Daoy (cell line): ENCODE measurements at regions not wholly inside any gene's neighbourhood (a gene's known extent, or its start where the extent isn't known, plus 50 kb on each side); places are given as distances from the start of the nearest gene placed in this dataset.
A peak's percentile ranks its signal among the peaks of the same experiment; 100 is the strongest.

Experiments
- DNase-seq: peaks from one replicate; pipeline ENCODE4 v3.0.0-alpha.2; 2015; ENCODE audit warnings: low read depth

DNA sequence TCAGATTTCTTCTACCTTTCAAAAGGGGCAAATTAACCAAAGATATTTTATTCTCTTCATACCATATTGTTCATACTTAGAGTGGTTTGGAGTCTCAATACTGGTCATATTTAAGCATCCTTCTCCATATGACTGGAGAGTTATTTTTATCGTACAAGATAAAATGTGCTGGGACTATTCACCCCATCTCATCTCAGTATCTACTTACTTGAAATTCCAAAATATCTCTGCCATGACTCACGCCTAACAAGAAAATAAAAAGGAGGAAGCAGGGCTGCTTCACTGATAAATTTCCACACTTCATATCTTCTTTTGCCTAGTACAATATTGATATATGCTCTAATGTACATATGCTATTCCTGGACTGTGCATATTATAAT, 277.9 kb upstream of the CDH9 start:
- DNase-seq, result no peak

GRCh38 chr5:27315363-27316270, 277.2 kb upstream of the CDH9 start:
- peak; percentile 5 for DNase-seq

DNA sequence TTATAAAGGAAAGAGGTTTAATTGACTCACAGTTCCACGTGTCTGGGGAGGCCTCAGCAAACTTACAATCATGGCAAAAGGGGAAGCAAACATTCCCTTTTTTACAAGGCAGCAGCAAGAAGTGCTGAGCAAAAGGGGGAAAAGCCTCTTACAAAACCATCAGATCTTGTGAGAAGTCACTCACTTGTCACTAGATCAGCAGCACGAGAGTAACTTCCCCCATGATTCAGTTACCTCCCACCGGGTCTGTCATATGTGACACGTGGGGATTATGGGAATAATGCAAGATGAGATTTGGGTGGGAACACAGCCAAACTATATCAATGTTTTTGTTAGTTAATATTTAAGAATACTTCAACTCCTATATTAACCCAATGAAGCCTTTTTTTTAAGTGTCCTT, 275.2 kb upstream of the CDH9 start:
- no peak for DNase-seq

GRCh38 chr5:27312291-27312893, 274.0 kb upstream of the CDH9 start:
- DNase-seq, result no peak

DNA sequence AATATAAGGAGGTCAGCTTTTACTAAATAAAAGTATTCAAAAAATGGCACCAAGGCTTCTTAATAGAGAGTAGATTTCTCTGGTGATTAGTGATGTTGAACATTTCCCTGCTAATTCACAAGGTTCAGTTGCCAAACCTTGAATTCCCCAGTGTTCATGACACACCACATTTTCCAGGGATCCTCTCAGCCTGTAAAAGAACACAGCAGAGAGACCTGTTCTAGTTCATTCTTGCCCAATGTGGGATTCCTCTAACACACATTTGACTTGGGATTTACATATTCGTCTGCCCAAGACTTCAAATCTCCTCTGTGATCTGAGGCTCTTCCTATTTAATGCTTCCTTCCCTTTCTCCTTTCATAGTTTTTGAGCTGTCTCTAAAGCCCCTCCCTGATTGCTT, 273.2 kb upstream of the CDH9 start:
- DNase-seq, result no peak

GRCh38 chr5:27308153-27308552, 269.8 kb upstream of the CDH9 start:
- no peak for DNase-seq

DNA sequence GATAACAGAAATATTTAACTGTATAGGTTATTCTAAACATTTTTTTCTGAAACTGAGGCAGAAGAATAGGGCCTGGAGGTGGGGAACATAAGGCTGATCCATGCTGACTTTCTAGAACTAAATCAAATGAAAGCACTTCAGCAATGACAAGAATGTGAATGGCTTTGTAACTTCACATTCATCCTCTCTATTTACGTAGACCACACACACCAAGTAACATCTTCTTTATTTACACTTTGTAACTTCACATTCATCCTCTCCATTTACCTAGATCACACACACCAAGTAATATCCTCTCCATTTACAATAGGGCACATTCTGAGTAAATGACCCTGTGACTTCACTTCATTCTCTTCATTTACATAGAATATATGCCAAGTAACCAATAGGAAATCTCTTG, 251.8 kb upstream of the CDH9 start:
- DNase-seq, result no peak

- DNase-seq, result no peak
These were observed 237.7 kb upstream of the CDH9 start for GRCh38 chr5:27276119-27276518.

DNA sequence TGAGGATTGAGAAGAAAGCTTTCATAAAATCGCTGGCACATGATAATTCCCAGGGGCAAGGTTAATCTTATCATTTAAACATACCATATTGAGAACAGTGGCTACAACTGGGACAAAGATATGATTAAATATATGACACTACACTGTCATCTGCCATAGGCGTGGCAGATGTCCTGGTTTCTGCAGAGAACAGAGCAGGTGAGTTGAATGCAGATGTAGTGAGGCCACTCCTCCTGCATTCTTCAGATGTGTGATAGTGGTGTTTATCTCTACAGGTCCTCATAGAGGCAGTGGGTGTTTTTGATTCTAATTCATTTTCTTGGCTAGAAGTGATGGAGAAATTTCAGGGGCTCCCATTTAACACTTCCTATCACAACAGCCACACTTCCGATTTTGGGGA, 237.0 kb upstream of the CDH9 start:
- no peak for DNase-seq

GRCh38 chr5:27269766-27270165, 231.4 kb upstream of the CDH9 start:
- DNase-seq, result no peak

GRCh38 chr5:27267209-27267824, 228.9 kb upstream of the CDH9 start:
- DNase-seq, result no peak

DNA sequence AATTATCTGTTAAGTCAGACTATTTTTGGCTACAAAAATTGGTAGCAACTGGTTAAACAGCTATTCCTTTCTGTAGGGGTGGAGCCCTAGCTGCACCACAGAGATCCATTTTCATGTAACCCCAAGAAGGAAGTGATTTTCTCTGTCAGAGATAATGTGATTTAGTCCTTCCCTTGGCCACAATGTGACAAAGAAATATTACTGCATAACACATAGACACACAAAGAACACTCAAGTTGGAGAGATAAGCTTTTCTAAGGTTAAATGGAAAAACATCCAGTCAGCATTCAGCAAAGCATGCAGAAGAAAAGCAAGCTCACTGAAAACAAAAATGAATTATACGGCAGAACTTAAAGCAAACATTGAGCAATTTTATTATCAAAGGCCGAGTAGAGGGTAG, 227.8 kb upstream of the CDH9 start:
- no peak for DNase-seq

DNA sequence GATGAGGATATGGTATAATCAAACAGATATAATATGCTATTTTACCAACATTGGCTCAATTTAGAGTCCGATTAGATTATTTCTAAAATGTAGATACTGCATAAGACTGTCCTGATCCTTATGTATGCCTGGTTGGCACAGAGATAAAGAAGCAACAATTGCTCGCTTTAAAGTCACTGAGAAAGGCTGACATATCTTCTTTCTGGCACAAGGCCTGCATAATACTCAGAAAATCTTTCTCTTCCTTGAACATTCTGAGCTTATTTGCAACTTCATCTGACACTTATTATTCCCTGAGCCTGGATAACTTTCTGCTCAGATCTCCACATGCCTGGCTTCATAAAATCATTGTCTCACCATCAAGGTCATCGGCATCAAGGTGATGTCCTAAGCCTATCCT, 219.3 kb upstream of the CDH9 start:
- no peak for DNase-seq

DNA sequence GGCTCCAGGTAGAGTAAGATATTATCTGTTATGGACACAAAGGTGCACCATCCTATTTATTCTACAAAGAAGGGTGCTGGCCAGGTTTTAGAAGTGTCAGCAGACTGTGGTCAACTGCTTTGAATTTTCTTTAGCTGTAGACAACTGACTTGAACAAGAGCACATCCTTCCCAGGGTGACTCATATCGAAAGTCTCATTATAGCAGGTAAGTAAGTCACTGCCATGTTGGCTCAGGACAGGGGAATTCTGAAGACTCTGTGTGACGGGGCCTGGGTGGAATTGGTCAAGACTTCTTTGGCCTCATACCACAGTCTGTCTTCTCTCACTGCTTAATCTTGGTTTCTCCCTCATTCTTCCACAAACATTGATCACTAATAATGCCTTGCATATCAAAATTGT, 214.5 kb upstream of the CDH9 start:
- DNase-seq, result no peak

DNA sequence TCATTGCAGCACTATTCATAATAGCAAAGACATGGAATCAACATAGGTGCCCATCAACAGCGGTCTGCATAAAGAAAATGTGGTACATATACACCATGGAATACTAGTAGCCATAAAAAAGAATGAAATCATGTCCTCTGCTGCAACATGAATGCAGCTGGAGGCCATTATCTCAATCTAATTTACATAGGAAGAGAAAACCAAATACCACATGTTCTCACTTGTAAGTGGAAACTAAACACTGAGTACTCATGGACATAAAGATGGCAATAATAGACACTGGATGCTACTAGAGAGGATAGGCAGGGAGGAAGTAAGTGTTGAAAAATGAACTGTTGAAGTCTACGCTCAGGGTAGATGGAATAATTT, 203.9 kb upstream of the CDH9 start:
- DNase-seq, result no peak

DNA sequence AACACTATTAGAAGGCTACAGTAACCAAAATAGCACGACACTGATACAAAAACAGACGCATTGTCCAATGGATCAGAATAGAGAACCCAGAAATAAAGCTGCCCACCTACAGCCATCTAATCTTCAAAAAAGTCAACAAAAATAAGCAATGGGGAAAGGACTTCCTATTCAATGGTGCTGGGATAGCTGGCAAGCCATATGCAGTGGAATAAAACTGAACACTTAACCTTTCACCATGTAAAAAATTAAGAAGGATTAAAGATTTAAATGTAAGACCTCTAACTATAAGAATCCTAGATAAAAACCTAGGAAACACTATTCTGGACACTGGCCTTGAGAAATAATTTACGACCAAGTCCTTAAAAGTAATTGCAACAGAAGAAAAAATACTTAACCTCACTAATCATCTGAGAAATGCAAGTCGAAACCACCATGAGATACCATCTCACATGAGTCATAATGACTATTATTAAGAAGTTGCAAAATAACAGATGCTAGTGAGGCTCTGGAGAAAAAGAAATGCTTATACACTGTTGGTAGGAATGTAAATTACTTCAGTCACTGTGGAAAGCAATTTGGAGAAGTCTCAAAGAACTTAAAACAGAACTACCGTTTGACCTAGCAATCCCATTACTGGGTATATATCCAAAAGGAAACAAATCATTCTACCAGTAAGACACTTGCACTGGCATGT, 203.3 kb upstream of the CDH9 start:
- DNase-seq, result no peak

DNA sequence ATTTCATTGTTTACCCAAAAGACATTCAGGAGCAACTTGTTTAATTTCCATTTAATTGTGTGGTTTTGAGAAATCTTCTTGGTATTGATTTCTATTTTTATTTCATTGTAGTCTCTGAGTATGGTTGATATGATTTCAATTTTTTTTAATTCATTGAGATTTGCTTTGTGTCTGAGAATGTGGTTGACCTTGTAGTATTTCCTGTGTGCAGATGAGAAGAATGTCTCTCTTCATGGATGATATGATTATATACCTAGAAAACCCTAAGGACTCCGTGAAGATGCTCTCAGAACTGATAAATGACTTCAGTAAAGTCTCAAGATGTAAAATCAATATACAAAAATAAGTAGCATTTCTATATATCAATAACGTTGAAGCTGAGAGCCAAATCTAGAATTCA, 202.4 kb upstream of the CDH9 start:
- DNase-seq, result no peak

DNA sequence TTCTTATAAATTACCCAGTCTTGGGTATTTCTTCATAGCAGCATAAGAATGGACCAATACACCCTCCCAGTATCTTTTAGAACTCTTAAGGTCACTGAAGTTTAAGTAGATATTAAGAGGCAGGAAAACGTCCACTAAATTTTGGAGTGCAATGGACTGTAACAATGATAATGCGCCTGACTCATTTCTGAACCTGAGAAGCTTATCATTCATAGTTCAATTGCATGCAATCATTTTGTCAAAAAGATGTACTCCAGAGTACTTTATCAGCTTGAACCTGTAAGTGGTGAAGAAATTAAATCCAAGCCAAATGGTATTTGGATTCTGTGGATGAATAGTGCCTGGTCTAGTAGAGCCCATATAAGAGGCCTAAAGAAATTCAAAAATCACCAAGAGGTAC, 196.5 kb upstream of the CDH9 start:
- no peak for DNase-seq

DNA sequence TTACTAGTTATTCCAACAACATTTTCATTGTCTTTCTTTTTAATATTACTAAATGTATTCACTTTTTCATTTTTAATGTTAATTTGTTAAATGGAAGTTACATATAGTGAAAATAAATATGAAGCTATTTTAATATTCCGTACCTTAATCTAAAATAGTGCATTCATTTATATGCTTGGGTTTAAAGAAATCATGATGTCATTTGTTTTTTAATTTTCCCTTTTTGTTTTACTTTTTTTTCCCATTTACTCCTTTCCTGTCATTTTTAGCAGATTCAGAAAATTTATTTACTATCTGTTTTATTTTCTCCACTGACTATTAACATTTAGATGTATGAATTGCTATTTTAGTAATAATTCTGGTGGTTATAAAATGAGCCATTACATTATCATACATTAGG, 183.0 kb upstream of the CDH9 start:
- DNase-seq, result no peak

GRCh38 chr5:27220752-27221151, 182.4 kb upstream of the CDH9 start:
- no peak for DNase-seq

GRCh38 chr5:27217977-27218376, 179.6 kb upstream of the CDH9 start:
- no peak for DNase-seq

- no peak for DNase-seq
These were observed 179.0 kb upstream of the CDH9 start for GRCh38 chr5:27217155-27217956.
